COLO668 (cell line): ENCODE measurements at regions not wholly inside any gene's neighbourhood (a gene's known extent, or its start where the extent isn't known, plus 50 kb on each side); places are given as distances from the start of the nearest gene placed in this dataset.
"Not testable (repeated sequence)": the region's sequence is repeated elsewhere in the genome, so short reads cannot be mapped to it uniquely, and the experiment has no call there.

Source experiments
- DNase-seq: peaks from one replicate; lab custom pipeline; 2025; ENCODE audit not compliant: unreplicated experiment; lab: John Stamatoyannopoulos, UW

GRCh38 chr6:22132656-22133055 lies 164.2 kb downstream of the PRL start:
- DNase-seq, result no peak

GRCh38 chr6:22133357-22133756 lies 163.5 kb downstream of the PRL start:
- DNase-seq, result no peak

GRCh38 chr6:22134308-22134707 lies 162.5 kb downstream of the PRL start:
- DNase-seq, result no peak

GRCh38 chr6:22135395-22135794 lies 161.4 kb downstream of the PRL start:
- DNase-seq, result no peak

- not testable (repeated sequence) for DNase-seq
Observed at GRCh38 chr6:22140736-22141135, 156.1 kb downstream of the PRL start.

GRCh38 chr6:22141241-22141745 lies 155.5 kb downstream of the PRL start:
- peak; percentile 76 for DNase-seq

- no peak for DNase-seq
Observed at GRCh38 chr6:22142856-22143255, 154.0 kb downstream of the PRL start.

- no peak for DNase-seq
Observed at GRCh38 chr6:22145376-22145775, 151.5 kb downstream of the PRL start.

- no peak for DNase-seq
Observed at GRCh38 chr6:22145823-22146677, 150.8 kb downstream of the PRL start.

- DNase-seq, result no peak
Observed at GRCh38 chr6:22146678-22146930, 150.2 kb downstream of the PRL start.

- no peak for DNase-seq
Observed at GRCh38 chr6:22146931-22147701, 149.7 kb downstream of the PRL start.

GRCh38 chr6:22147921-22148776 lies 148.7 kb downstream of the PRL start:
- peak; percentile 72 for DNase-seq

GRCh38 chr6:22149096-22149495 lies 147.7 kb downstream of the PRL start:
- DNase-seq, result peak; percentile 10

GRCh38 chr6:22149501-22150367 lies 147.1 kb downstream of the PRL start:
- peak; percentile 37 for DNase-seq

- DNase-seq, result no peak
Observed at GRCh38 chr6:22150368-22151035, 146.3 kb downstream of the PRL start.

- DNase-seq, result no peak
Observed at GRCh38 chr6:22151892-22152291, 144.9 kb downstream of the PRL start.

GRCh38 chr6:22152841-22153240 lies 144.0 kb downstream of the PRL start:
- DNase-seq, result no peak

GRCh38 chr6:22153384-22154158 lies 143.3 kb downstream of the PRL start:
- DNase-seq, result no peak

- DNase-seq, result no peak
Observed at GRCh38 chr6:22155551-22155950, 141.3 kb downstream of the PRL start.
